ENCODE measurements at regions not wholly inside any gene's neighbourhood (a gene's known extent, or its start where the extent isn't known, plus 50 kb on each side); places are given as distances from the start of the nearest gene placed in this dataset.

- TF ChIP-seq MAX (IDR thresholded peaks at IDR 0.05; ENCODE audit: insufficient read depth, insufficient read length): no peak
- TF ChIP-seq POLR2A (IDR thresholded peaks at IDR 0.05; ENCODE audit: low read depth, low read length): no peak
- TF ChIP-seq CTCF (IDR thresholded peaks at IDR 0.05; ENCODE audit: extremely low read depth in 1 of 2, insufficient read depth in 1 of 2, low read depth in 1 of 2, low read length in 2 of 2): no peak
- TF ChIP-seq MYC (IDR thresholded peaks at IDR 0.05; ENCODE audit: low read depth, low read length): no peak
These were observed 51.3 kb upstream of the HAND1 start for GRCh38 chr5:154529282-154529681.

All from endothelial cell of umbilical vein (primary cell).